NCI-H1417 treated with DMSO at 0.1 percent for 48 hours (cell line): ENCODE measurements at regions not wholly inside any gene's neighbourhood (a gene's known extent, or its start where the extent isn't known, plus 50 kb on each side); places are given as distances from the start of the nearest gene placed in this dataset.

Experiments used
- DNase-seq: peaks from one replicate; lab custom pipeline; 2025; lab: John Stamatoyannopoulos, UW

DNA sequence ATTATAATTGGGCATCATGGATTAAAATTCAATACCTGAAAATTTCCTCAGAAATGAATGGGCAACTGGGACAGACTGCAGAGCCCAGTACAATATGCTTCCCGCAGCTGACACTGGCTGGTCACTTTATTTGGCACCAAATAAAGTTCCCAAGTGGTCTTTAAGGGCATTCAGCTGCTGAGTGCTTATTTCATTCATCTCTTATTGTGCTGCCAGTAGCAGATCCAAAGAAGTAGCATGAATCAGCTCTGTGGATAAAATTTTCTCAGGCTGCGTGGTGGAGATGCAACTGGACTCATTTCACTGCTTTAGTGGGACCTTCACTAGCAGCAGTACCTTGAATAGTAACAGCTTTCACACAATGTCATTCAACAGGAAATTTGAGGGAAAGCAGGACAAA, 226.3 kb upstream of the ADGRL2 start:
- no peak for DNase-seq

DNA sequence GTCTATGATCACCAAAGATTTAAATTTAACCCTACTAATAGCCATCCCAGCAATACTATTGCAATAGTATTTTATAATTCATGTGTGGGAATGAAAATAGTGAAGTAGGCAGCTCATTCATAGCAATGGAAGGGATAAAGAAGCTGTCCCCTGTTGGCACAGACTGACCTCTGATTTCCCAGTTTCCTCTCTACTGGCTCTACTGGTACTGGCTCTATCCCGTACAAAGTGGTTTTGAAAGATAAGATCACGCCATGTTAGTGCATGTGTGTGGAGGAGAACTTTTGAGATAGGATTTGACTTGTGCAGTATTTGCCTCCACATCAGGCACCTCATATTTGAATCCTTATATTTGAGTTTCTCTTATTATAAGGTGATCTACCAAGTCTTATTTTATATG, 227.3 kb upstream of the ADGRL2 start:
- no peak for DNase-seq

- no peak for DNase-seq
Measured at GRCh38 chr1:81571946-81572345, 228.8 kb upstream of the ADGRL2 start.

DNA sequence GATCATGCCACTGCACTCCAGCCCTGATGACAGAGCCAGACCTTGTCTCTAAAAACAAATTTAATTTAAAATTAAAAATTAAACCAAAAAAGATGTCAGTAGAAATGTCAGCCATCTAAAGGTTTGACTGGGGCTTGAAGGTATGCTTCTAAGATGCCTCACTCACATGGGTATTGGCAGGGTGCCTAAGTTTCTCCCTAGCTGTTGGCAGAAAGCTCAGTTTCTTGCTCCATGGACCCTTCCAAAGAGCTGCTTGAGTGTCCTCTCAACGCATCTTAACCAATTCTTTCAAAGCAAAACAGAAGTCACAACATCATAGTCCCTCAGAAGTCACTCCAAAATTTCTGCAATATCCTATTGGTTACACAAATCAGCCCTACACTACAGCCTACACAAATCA, 231.0 kb upstream of the ADGRL2 start:
- DNase-seq = no peak

- no peak for DNase-seq
Measured at GRCh38 chr1:81563632-81564031, 237.1 kb upstream of the ADGRL2 start.

GRCh38 chr1:81562934-81563333, 237.8 kb upstream of the ADGRL2 start:
- DNase-seq = no peak

DNA sequence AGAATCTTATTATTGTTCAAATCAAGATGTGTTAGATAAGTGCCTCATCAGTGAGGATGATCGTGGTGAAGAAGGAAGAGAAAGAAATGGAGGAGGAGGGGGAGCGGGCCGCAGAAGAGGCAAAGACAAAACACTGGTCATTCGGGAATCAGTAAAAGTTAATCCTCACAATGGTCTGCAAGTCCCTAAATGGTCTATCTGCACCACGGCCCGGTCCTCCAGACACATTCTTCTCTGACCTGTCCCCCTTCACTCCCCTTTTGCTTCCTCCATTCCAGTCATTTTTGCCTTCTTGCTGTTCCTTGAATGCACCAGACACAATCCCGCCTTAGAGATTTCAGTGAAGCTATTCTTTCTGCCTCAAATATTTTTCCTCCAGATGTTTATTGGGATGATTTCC, 240.1 kb upstream of the ADGRL2 start:
- no peak for DNase-seq

DNA sequence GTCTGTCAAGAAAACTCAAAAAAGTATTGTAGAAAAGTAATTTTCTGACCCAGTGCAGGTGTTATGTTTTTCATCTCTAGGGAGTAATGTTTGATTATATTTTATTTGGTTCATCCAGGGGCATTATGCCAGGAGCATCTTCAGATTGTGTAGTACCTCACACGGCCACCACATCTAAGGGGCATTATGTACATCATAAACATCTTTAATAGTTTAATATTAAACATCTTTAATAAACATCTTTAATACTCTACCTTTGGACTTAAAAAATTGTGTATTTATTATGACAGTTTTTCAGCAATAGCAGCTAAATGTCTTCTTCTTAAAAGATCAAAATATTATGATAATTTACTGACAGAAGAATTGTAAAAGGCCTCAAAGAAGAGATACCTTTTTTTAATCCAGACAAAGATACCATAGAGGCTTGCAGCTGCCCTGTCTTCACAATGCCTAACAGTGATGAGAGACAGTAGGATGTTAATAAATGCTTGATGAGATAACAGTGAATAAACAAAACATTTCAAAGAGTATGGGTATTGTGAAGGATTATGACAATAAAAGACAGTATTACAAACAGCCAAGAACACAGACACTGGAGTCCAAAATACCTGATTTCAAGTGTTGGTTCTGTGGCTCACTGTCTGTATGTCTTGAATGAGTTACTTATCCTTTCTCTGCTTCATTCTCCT, 240.9 kb upstream of the ADGRL2 start:
- DNase-seq = no peak

DNA sequence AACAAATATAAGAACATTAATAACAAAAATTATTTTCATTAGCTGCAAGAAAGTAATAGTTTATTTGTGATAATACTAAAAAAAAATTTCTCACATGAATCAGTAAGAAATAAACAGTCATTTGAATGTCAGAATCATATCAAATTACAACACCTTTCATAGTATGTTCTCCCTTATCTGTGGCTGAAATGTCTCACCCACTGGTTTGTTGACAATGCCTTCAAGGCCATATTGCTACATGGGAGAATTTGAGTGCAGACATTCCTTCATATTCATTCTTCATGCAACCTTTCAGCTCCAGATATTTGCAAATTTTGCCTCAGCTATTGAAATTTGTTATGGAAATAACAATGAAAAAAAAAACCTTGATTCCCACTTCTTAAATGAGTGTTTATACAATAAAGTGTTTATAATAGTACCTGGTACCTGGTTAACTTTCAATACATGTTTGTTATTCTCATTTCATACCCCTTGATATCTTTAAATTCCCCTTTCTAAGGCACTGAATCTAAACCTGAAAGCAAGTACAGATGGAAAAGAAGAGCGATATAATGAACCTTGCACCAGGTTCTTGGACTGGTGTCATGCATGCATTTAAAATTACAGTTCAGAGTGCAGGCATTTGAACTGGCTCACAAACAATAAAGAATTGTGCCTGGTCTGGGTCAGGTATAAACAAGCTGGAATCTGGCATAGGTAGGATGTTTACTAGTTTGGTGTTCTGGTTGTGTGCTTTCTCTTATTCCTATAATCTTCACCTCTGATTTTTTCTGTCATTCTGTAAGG, 242.2 kb upstream of the ADGRL2 start:
- DNase-seq = no peak

GRCh38 chr1:81556968-81557367, 243.8 kb upstream of the ADGRL2 start:
- DNase-seq = no peak

- no peak for DNase-seq
Measured at GRCh38 chr1:81554534-81554933, 246.2 kb upstream of the ADGRL2 start.

DNA sequence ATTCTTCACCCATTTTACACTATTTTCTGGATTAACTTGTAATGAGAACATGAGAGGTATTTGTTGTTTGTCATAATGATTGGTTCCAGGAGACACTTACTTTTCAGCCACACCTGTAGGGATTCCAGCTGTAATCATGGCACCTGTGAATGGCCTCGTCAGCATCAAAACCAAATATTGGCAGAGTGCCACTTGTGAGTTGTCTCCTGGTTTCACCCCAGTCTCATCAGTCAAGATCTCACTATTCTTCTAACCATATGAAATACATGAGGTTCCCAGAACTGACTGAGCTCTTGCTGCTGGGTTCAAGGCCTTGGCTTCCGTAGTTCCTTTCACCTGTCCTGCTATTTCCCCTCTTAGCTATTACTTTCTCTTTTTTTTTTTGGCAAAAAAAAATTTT, 246.6 kb upstream of the ADGRL2 start:
- no peak for DNase-seq

- DNase-seq = no peak
Measured at GRCh38 chr1:81553503-81553902, 247.2 kb upstream of the ADGRL2 start.

DNA sequence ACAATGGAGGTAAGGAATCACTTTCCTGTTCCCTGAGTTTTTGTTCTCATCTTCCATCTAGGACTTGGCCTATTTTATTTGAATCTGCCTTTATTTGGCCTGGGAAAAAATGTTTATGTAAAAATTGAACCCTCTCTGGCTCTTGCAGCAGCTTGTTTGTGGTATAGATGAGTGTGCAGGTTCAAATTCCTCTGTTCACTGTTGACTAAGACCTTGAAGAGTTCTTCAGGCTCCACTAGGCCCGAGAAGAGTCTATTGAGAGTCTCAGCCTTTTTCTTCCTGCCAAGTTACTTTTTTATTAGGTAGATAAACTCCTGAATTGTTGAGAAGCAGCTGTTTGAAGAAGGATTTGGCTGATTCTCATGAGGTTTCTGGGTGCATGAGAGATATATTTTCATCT, 248.8 kb upstream of the ADGRL2 start:
- DNase-seq = no peak

DNA sequence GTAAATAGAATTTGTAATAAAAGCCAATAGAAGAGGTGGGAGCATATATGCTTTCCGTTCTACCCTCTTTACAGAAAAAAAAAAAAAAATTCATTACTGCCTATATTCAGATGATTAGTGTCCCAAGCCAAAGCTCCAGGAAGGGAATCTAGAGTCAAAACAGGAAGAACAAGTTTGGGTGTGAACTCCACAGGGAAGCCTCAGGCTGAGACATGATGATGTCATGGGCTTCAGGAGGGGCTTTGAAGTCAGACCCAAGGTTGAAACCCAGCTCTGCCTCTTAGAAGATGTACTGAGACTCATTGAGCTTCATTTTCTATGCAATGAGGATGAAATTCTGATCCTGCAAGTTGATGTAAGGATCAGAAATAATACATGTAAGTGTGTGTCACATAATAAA, 250.0 kb upstream of the ADGRL2 start:
- DNase-seq = no peak

DNA sequence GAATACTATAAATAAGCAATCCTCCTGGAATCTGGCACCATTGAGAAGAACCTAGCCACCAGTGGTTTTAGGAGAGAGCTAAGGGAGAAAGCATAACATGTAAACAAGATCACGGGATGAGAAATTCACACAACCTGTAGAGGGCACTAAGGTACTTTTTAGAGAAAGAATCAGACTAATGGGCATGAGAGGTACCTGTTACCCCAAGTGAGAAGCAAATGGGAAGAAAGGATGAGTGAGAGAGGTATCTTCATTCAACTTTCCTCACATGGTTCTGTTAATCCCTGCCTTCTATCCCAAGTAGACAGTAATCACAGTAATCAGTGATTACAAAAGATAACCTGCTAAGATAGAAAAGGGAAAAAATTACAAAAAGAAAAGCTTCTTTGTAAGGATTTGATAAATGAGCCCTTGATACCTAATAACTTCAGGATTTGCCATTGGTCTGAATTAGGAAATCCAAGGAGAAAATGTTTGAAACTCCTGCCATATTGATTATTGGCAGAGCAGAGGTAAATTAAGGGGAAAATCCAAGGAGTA, 251.1 kb upstream of the ADGRL2 start:
- DNase-seq = no peak

GRCh38 chr1:81548918-81549587, 251.7 kb upstream of the ADGRL2 start:
- no peak for DNase-seq

DNA sequence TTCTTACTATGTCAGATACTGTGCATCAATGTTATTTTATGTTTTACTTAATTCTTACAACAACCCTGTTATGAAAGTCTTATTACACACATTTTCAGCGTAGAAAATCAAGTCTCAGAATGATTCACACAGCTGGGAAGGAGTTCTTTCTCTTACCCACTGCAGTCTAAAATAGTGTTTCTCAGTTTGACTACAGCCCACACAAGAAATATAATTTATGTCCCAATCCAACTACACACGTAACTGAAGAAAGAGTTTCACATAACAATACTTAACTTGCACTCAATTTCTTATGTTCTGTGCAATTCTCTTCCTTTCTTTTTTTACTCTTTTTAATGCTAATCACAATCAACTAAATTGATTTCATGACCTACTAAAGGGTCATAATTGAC, 252.8 kb upstream of the ADGRL2 start:
- DNase-seq = no peak

- no peak for DNase-seq
Measured at GRCh38 chr1:81547261-81547911, 253.3 kb upstream of the ADGRL2 start.

- no peak for DNase-seq
Measured at GRCh38 chr1:81545734-81546133, 255.0 kb upstream of the ADGRL2 start.

DNA sequence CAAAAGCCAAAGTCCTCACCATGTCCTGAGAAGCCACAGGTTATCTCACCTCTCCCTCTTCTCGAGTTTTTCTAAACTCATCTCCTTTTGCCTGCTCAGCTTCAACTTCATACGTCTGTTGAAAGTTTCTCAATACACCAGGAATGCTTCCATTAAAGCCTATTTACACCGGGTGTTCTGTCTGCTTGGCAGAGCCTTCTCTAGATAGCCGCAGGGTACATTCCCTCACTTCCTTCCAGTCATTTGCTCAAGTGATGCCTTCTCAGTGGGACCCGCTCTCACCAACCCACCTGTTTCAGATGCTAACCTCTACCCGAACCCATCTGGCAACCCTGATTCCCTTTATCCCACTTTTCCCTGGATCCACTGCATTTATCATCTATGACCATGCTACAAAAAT, 257.0 kb upstream of the ADGRL2 start:
- DNase-seq = no peak

GRCh38 chr1:81542196-81542595, 258.5 kb upstream of the ADGRL2 start:
- no peak for DNase-seq
